GM23338 (cell line): ENCODE measurements at regions not wholly inside any gene's neighbourhood (a gene's known extent, or its start where the extent isn't known, plus 50 kb on each side); places are given as distances from the start of the nearest gene placed in this dataset.

Experiments
- ATAC-seq: fragments of 200-7000 bp; cut with Tn5 transposase; 3 replicates; pipeline ENCODE4 v1.9.1; 2020
- DNase-seq: peaks from one replicate; pipeline ENCODE4 v3.0.0-alpha.2; 2015; ENCODE audit warnings: low spot score
- H2AFZ ChIP-seq: fragments of 200-600 bp; sonication (generic); 2 replicates; pipeline ENCODE4 v1.8.0; 2016; ENCODE audit warnings: antibody characterized with exemption, mild to moderate bottlenecking, moderate library complexity
- H3F3A ChIP-seq: fragments of 200-600 bp; sonication (generic); replicated peaks from 2 replicates; pipeline ENCODE4 v1.8.0; 2017; ENCODE audit warnings: antibody characterized with exemption, mixed run types, low read depth
- H3K27ac ChIP-seq: fragments of 200-600 bp; sonication (generic); 2 replicates; pipeline ENCODE4 v1.6.1; 2016; ENCODE audit warnings: low read depth
- H3K27me3 ChIP-seq: fragments of 200-600 bp; sonication (generic); 2 replicates; pipeline ENCODE4 v1.8.0; 2016; ENCODE audit warnings: mild to moderate bottlenecking, mixed run types, moderate library complexity; ENCODE audit not compliant: insufficient read depth
- H3K36me3 ChIP-seq: fragments of 200-600 bp; sonication (generic); 2 replicates; pipeline ENCODE4 v1.8.0; 2016; ENCODE audit warnings: mild to moderate bottlenecking; ENCODE audit not compliant: insufficient read depth
- H3K4me1 ChIP-seq: fragments of 200-600 bp; sonication (generic); 2 replicates; pipeline ENCODE4 v1.8.0; 2016; ENCODE audit warnings: mild to moderate bottlenecking, moderate library complexity; ENCODE audit not compliant: insufficient read depth
- H3K4me2 ChIP-seq: fragments of 200-600 bp; sonication (generic); 2 replicates; pipeline ENCODE4 v1.7.1; 2017; ENCODE audit warnings: mixed run types
- H3K4me3 ChIP-seq: fragments of 200-600 bp; sonication (generic); 2 replicates; pipeline ENCODE4 v1.6.1; 2016; ENCODE audit warnings: mixed run types
- H3K79me2 ChIP-seq: fragments of 200-600 bp; sonication (generic); replicated peaks from 2 replicates; pipeline ENCODE4 v1.8.0; 2017; ENCODE audit warnings: mild to moderate bottlenecking; ENCODE audit not compliant: insufficient read depth
- H3K9me2 ChIP-seq: fragments of 200-600 bp; sonication (generic); 2 replicates; pipeline ENCODE4 v1.8.0; 2017; ENCODE audit not compliant: insufficient read depth
- H4K20me1 ChIP-seq: fragments of 200-600 bp; sonication (generic); replicated peaks from 2 replicates; pipeline ENCODE4 v1.8.0; 2017; ENCODE audit warnings: mild to moderate bottlenecking; ENCODE audit not compliant: insufficient read depth
- H3K27ac Mint-ChIP-seq: 2 replicates; pipeline ENCODE4 v1.8.0; 2020; ENCODE audit warnings: inconsistent platforms, mild to moderate bottlenecking, moderate library complexity, mixed read lengths
- H3K27me3 Mint-ChIP-seq: 3 replicates; pipeline ENCODE4 v1.8.0; 2022; ENCODE audit warnings: low read depth, mild to moderate bottlenecking, moderate library complexity, mixed read lengths, inconsistent platforms; ENCODE audit not compliant: insufficient read depth, poor library complexity
- H3K36me3 Mint-ChIP-seq: 3 replicates; pipeline ENCODE4 v1.8.0; 2021; ENCODE audit warnings: low read depth, mild to moderate bottlenecking, inconsistent platforms, moderate library complexity, mixed read lengths
- H3K4me1 Mint-ChIP-seq: 3 replicates; pipeline ENCODE4 v1.8.0; 2020; ENCODE audit warnings: mild to moderate bottlenecking, inconsistent platforms, mixed read lengths
- H3K4me3 Mint-ChIP-seq: 3 replicates; pipeline ENCODE4 v1.8.0; 2021; ENCODE audit warnings: moderate library complexity, mild to moderate bottlenecking, inconsistent platforms, mixed read lengths
- H3K9me3 Mint-ChIP-seq: 3 replicates; pipeline ENCODE4 v1.8.0; 2020; ENCODE audit warnings: moderate library complexity, mild to moderate bottlenecking, inconsistent platforms, mixed read lengths
- CREB1 ChIP-seq: fragments of 250-450 bp; sonication (Bioruptor Pico); IDR thresholded peaks from 2 replicates; pipeline ENCODE4 v1.5.0; 2020; ENCODE audit warnings: low read depth, mild to moderate bottlenecking, moderate library complexity
- EZH2 ChIP-seq: fragments of 200-600 bp; sonication (generic); IDR thresholded peaks from one replicate; pipeline ENCODE4 v1.8.0; 2017; ENCODE audit warnings: antibody characterized with exemption, mild to moderate bottlenecking, low read depth; ENCODE audit not compliant: unreplicated experiment
- EZH2phosphoT487 ChIP-seq: fragments of 200-600 bp; sonication (generic); IDR thresholded peaks from one replicate; pipeline ENCODE4 v1.8.1; 2018; ENCODE audit warnings: antibody characterized with exemption; ENCODE audit not compliant: unreplicated experiment
- JUNB ChIP-seq: IDR thresholded peaks from one replicate; pipeline ENCODE4 v1.6.1; 2016; ENCODE audit warnings: antibody characterized with exemption; ENCODE audit not compliant: unreplicated experiment
- NANOG ChIP-seq: IDR thresholded peaks from 2 replicates; pipeline ENCODE4 v1.6.1; 2016; ENCODE audit warnings: antibody characterized with exemption, borderline replicate concordance
- POLR2AphosphoS5 ChIP-seq: IDR thresholded peaks from 2 replicates; pipeline ENCODE4 v1.6.1; 2016; ENCODE audit warnings: antibody characterized with exemption, low read depth
- STAT1 ChIP-seq: IDR thresholded peaks from one replicate; pipeline ENCODE4 v1.6.1; 2016; ENCODE audit warnings: antibody characterized with exemption; ENCODE audit not compliant: unreplicated experiment
- ZNF114 ChIP-seq: fragments of 250-450 bp; sonication (Bioruptor Pico); IDR thresholded peaks from 2 replicates; pipeline ENCODE4 v1.5.0; 2020; ENCODE audit warnings: mild to moderate bottlenecking, moderate library complexity
- ZNF331 ChIP-seq: fragments of 250-450 bp; sonication (Bioruptor Pico); IDR thresholded peaks from 2 replicates; pipeline ENCODE4 v1.5.0; 2020; ENCODE audit warnings: low read depth, mild to moderate bottlenecking, moderate library complexity
- TF ChIP-seq, protein P1 (sequence below): IDR thresholded peaks from one replicate; pipeline ENCODE4 v1.6.1; 2018; ENCODE audit warnings: antibody characterized with exemption; ENCODE audit not compliant: unreplicated experiment
- TF ChIP-seq, protein P2 (sequence below): fragments of 250-450 bp; sonication (Bioruptor Pico); IDR thresholded peaks from 2 replicates; pipeline ENCODE4 v1.5.0; 2020; ENCODE audit warnings: mild to moderate bottlenecking, moderate library complexity
- TF ChIP-seq, protein P3 (sequence below): IDR thresholded peaks from 2 replicates; pipeline ENCODE4 v1.6.1; 2016; ENCODE audit warnings: antibody characterized with exemption
- TF ChIP-seq, protein P4 (sequence below), 2 experiments: fragments of 200-600 bp in 1 of 2; sonication (generic) in 1 of 2; conservative IDR thresholded peaks; 2 replicates each; pipeline versions ENCODE4 v1.5.1 to v1.6.1; 2016 to 2017; ENCODE audit warnings: antibody characterized with exemption in 2 of 2, low read depth in 2 of 2, mild to moderate bottlenecking in 2 of 2, moderate library complexity in 1 of 2

DNA sequence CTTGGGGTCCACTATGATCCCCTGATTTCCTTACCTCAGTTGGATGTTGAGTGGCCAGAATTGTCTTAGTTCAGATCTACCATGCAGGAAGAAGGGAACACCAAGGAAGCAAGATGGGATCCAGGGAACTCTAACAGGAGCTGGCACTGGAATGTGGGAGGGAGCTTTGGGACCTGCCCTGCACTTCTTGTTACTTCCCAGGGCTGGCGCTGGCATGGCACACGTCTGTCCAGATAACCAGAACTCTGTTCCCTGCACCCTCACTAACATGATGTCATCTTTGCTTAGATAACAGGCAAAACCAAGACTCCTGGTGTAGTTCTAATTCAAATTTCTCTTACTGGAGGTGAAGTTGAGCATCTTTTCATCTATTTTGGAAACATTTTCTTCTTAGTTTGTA lies 550.0 kb downstream of the MN1 start:
- H2AFZ ChIP-seq = no peak overlapping the region
- DNase-seq (no peak), ATAC-seq (no peak)
- H3K4me3 ChIP-seq = no peak overlapping the region
- Mint-ChIP-seq H3K27me3 (peaks cover 6% of the 10 kb centered on the region), H3K4me1 (peaks cover 10% of the 10 kb centered on the region), H3K9me3 (peaks cover 16% of the 10 kb centered on the region), H3K4me3 (no peak overlapping the region), H3K27ac (no peak overlapping the region), H3K36me3 (peaks cover 8% of the 10 kb centered on the region)
- TF ChIP-seq, protein P1, sequence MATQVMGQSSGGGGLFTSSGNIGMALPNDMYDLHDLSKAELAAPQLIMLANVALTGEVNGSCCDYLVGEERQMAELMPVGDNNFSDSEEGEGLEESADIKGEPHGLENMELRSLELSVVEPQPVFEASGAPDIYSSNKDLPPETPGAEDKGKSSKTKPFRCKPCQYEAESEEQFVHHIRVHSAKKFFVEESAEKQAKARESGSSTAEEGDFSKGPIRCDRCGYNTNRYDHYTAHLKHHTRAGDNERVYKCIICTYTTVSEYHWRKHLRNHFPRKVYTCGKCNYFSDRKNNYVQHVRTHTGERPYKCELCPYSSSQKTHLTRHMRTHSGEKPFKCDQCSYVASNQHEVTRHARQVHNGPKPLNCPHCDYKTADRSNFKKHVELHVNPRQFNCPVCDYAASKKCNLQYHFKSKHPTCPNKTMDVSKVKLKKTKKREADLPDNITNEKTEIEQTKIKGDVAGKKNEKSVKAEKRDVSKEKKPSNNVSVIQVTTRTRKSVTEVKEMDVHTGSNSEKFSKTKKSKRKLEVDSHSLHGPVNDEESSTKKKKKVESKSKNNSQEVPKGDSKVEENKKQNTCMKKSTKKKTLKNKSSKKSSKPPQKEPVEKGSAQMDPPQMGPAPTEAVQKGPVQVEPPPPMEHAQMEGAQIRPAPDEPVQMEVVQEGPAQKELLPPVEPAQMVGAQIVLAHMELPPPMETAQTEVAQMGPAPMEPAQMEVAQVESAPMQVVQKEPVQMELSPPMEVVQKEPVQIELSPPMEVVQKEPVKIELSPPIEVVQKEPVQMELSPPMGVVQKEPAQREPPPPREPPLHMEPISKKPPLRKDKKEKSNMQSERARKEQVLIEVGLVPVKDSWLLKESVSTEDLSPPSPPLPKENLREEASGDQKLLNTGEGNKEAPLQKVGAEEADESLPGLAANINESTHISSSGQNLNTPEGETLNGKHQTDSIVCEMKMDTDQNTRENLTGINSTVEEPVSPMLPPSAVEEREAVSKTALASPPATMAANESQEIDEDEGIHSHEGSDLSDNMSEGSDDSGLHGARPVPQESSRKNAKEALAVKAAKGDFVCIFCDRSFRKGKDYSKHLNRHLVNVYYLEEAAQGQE = no peak
- TF ChIP-seq ZNF331 (CRISPR knock-in tag) = no peak
- TF ChIP-seq, protein P2, sequence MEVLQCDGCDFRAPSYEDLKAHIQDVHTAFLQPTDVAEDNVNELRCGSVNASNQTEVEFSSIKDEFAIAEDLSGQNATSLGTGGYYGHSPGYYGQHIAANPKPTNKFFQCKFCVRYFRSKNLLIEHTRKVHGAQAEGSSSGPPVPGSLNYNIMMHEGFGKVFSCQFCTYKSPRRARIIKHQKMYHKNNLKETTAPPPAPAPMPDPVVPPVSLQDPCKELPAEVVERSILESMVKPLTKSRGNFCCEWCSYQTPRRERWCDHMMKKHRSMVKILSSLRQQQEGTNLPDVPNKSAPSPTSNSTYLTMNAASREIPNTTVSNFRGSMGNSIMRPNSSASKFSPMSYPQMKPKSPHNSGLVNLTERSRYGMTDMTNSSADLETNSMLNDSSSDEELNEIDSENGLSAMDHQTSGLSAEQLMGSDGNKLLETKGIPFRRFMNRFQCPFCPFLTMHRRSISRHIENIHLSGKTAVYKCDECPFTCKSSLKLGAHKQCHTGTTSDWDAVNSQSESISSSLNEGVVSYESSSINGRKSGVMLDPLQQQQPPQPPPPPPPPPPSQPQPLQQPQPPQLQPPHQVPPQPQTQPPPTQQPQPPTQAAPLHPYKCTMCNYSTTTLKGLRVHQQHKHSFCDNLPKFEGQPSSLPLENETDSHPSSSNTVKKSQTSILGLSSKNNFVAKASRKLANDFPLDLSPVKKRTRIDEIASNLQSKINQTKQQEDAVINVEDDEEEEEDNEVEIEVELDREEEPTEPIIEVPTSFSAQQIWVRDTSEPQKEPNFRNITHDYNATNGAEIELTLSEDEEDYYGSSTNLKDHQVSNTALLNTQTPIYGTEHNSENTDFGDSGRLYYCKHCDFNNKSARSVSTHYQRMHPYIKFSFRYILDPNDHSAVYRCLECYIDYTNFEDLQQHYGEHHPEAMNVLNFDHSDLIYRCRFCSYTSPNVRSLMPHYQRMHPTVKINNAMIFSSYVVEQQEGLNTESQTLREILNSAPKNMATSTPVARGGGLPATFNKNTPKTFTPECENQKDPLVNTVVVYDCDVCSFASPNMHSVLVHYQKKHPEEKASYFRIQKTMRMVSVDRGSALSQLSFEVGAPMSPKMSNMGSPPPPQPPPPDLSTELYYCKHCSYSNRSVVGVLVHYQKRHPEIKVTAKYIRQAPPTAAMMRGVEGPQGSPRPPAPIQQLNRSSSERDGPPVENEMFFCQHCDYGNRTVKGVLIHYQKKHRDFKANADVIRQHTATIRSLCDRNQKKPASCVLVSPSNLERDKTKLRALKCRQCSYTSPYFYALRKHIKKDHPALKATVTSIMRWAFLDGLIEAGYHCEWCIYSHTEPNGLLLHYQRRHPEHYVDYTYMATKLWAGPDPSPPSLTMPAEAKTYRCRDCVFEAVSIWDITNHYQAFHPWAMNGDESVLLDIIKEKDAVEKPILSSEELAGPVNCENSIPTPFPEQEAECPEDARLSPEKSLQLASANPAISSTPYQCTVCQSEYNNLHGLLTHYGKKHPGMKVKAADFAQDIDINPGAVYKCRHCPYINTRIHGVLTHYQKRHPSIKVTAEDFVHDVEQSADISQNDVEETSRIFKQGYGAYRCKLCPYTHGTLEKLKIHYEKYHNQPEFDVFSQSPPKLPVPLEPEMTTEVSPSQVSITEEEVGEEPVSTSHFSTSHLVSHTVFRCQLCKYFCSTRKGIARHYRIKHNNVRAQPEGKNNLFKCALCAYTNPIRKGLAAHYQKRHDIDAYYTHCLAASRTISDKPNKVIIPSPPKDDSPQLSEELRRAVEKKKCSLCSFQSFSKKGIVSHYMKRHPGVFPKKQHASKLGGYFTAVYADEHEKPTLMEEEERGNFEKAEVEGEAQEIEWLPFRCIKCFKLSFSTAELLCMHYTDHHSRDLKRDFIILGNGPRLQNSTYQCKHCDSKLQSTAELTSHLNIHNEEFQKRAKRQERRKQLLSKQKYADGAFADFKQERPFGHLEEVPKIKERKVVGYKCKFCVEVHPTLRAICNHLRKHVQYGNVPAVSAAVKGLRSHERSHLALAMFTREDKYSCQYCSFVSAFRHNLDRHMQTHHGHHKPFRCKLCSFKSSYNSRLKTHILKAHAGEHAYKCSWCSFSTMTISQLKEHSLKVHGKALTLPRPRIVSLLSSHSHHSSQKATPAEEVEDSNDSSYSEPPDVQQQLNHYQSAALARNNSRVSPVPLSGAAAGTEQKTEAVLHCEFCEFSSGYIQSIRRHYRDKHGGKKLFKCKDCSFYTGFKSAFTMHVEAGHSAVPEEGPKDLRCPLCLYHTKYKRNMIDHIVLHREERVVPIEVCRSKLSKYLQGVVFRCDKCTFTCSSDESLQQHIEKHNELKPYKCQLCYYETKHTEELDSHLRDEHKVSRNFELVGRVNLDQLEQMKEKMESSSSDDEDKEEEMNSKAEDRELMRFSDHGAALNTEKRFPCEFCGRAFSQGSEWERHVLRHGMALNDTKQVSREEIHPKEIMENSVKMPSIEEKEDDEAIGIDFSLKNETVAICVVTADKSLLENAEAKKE = no peak
- TF ChIP-seq EZH2phosphoT487 = no peak
- no peak for TF ChIP-seq NANOG
- TF ChIP-seq POLR2AphosphoS5 = no peak
- no peak for TF ChIP-seq CREB1 (CRISPR knock-in tag)
- TF ChIP-seq JUNB = no peak
- TF ChIP-seq STAT1 = no peak
- TF ChIP-seq, protein P3, sequence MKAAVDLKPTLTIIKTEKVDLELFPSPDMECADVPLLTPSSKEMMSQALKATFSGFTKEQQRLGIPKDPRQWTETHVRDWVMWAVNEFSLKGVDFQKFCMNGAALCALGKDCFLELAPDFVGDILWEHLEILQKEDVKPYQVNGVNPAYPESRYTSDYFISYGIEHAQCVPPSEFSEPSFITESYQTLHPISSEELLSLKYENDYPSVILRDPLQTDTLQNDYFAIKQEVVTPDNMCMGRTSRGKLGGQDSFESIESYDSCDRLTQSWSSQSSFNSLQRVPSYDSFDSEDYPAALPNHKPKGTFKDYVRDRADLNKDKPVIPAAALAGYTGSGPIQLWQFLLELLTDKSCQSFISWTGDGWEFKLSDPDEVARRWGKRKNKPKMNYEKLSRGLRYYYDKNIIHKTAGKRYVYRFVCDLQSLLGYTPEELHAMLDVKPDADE = no peak
- TF ChIP-seq, protein P4, sequence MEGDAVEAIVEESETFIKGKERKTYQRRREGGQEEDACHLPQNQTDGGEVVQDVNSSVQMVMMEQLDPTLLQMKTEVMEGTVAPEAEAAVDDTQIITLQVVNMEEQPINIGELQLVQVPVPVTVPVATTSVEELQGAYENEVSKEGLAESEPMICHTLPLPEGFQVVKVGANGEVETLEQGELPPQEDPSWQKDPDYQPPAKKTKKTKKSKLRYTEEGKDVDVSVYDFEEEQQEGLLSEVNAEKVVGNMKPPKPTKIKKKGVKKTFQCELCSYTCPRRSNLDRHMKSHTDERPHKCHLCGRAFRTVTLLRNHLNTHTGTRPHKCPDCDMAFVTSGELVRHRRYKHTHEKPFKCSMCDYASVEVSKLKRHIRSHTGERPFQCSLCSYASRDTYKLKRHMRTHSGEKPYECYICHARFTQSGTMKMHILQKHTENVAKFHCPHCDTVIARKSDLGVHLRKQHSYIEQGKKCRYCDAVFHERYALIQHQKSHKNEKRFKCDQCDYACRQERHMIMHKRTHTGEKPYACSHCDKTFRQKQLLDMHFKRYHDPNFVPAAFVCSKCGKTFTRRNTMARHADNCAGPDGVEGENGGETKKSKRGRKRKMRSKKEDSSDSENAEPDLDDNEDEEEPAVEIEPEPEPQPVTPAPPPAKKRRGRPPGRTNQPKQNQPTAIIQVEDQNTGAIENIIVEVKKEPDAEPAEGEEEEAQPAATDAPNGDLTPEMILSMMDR (conservative IDR thresholded peaks at IDR 0.05; ENCODE audit: low read depth in 2 of 2) = no peak
- no peak for TF ChIP-seq EZH2
- TF ChIP-seq ZNF114 (CRISPR knock-in tag) = no peak
- peaks cover 3% of the 10 kb centered on the region; the same call in 1 of the 2 replicates for H3K4me1 ChIP-seq
- no peak overlapping the region for H3K4me2 ChIP-seq
- no peak overlapping the region for H3K27ac ChIP-seq
- no peaks in the 10 kb centered on the region for H3K9me2 ChIP-seq
- H3F3A ChIP-seq = no peaks in the 10 kb centered on the region
- no peaks in the 10 kb centered on the region for H3K27me3 ChIP-seq
- H3K79me2 ChIP-seq = no peaks in the 10 kb centered on the region
- no peaks in the 10 kb centered on the region for H4K20me1 ChIP-seq
- H3K36me3 ChIP-seq = no peaks in the 10 kb centered on the region
